ENCODE measurements at regions not wholly inside any gene's neighbourhood (a gene's known extent, or its start where the extent isn't known, plus 50 kb on each side); places are given as distances from the start of the nearest gene placed in this dataset.

DNA sequence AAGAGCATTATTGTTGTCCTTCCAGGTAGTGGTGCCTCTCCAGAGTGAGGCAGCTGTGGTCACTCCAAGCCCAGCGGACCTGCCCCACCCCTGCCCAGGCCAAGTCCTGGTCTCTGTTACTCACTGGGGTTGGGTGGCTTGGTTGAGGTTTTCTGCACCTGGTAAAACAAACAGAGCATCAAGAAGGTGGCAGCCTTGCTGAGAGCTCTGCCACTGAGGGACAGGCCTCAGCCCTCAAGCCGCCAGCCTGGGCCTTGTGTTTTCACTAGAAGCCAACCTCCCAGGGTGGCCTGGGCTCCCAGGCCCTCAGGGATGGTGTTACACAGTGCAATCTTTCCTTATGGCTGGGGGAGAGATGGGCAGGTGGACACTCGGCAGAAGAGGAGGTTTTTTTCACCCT lies 182.7 kb downstream of the BCOR start:
- Histone ChIP-seq H3K4me1 (peaks cover 0 to 3% (median 0%) of the 10 kb centered on the region in 9 donors), H3K27me3 (peaks cover 0 to 6% (median 0%) of the 10 kb centered on the region in 7 donors), H3K4me3 (no peak overlapping the region), H3K36me3 (no peaks in the 10 kb centered on the region), H3K27ac (no peak overlapping the region), H3K9me3 (peaks cover 0 to 4% (median 0%) of the 10 kb centered on the region in 11 donors)
- WGBS, 2 donors = 88 to 94% methylated on average over 2 to 3 of the region's 3 CpGs
- intact Hi-C loops (cut with DNase I) = no loop called here
- ATAC-seq (no peak), DNase-seq (no peak)
- TF ChIP-seq, protein P1, sequence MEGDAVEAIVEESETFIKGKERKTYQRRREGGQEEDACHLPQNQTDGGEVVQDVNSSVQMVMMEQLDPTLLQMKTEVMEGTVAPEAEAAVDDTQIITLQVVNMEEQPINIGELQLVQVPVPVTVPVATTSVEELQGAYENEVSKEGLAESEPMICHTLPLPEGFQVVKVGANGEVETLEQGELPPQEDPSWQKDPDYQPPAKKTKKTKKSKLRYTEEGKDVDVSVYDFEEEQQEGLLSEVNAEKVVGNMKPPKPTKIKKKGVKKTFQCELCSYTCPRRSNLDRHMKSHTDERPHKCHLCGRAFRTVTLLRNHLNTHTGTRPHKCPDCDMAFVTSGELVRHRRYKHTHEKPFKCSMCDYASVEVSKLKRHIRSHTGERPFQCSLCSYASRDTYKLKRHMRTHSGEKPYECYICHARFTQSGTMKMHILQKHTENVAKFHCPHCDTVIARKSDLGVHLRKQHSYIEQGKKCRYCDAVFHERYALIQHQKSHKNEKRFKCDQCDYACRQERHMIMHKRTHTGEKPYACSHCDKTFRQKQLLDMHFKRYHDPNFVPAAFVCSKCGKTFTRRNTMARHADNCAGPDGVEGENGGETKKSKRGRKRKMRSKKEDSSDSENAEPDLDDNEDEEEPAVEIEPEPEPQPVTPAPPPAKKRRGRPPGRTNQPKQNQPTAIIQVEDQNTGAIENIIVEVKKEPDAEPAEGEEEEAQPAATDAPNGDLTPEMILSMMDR (IDR thresholded peaks at IDR 0.05) = no peak

DNA sequence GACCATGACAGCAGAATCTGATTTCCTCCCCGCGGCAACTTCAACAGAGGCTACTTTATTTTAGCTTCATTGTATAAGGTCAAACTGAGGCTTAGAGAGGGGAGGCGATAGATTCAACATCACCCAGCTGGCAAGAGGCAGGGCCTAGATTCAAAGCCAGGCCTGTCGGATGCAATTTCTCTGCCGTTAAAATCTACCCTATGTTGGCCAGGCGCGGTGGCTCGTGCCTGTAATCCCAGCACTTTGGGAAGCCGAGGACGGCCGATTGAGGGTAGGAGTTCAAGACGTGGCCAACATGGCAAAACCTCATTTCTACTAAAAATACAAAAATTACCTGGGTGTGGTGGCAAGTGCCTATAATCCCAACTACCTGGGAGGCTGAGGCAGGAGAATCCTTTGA lies 182.2 kb downstream of the BCOR start:
- Histone ChIP-seq H3K27ac (no peak overlapping the region), H3K4me3 (no peak overlapping the region), H3K9me3 (peaks cover 0 to 4% (median 0%) of the 10 kb centered on the region in 11 donors), H3K4me1 (peaks cover 0 to 3% (median 0%) of the 10 kb centered on the region in 9 donors), H3K36me3 (no peaks in the 10 kb centered on the region), H3K27me3 (peaks cover 0 to 6% (median 0%) of the 10 kb centered on the region in 7 donors)
- ATAC-seq (no peak), DNase-seq (no peak)
- TF ChIP-seq, protein P1 (IDR thresholded peaks at IDR 0.05) = no peak
- intact Hi-C loops (cut with DNase I) = no loop called here
- WGBS, 2 donors = 94 to 96% methylated on average over 12 of the region's 12 CpGs

DNA sequence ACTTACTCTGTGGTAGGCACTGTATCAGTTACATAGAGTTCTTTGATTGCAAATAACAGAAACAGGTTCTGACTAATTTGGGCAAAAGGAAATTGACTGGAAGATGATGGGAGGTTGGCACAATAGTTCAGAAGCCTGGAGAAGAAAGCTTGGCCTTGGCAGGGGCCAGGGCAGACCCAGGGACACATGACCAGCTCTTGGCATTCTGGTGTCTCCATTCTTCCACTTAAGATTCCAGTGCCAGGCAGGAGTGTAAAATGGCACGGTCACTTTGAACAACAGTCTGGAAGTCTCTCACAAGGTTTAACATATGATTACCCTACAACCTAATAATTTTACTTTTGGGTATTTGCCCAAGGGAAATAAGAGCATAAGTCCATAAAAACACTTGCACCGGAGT lies 175.9 kb downstream of the BCOR start:
- H3K9me3 ChIP-seq = peaks cover 0 to 4% (median 0%) of the 10 kb centered on the region in 11 donors
- H3K4me1 ChIP-seq = peaks cover 0 to 12% (median 0%) of the 10 kb centered on the region in 9 donors
- no peaks in the 10 kb centered on the region for H3K36me3 ChIP-seq
- TF ChIP-seq, protein P1 (IDR thresholded peaks at IDR 0.05) = no peak
- ATAC-seq (peak in 6 of 8 donors; percentile 47 to 86 (median 70)), DNase-seq (no peak)
- intact Hi-C loops (cut with DNase I) = loop anchor here in 1 of 10 donors (10.0 kb wide), 1 partner anchor 83 kb away; no protein-coding TSS in a partner anchor
- 28 to 47% methylated on average over 2 of the region's 2 CpGs for WGBS, 2 donors
- H3K4me3 ChIP-seq = no peak overlapping the region
- no peak overlapping the region for H3K27ac ChIP-seq
- peaks cover 0 to 6% (median 0%) of the 10 kb centered on the region in 7 donors for H3K27me3 ChIP-seq

DNA sequence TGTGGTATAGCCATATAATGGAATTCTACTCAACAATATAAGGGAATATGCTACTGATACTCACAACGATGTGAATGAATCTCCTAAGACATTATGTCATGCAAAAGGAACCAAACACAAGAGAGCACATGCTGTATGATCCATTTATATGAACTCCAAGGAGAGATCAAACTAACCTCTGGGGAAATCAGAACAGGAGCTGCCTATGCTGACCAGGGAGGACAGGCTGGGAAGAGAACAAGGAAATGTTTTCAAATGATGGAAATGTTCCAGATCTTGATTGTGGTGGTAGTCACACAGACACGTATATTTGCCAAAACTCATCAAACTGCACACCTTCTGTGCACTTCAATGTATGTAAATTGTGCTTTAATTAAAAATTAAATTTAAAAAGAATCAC lies 175.3 kb downstream of the BCOR start:
- 29 to 34% methylated on average over 2 of the region's 2 CpGs for WGBS, 2 donors
- Histone ChIP-seq H3K27ac (no peak overlapping the region), H3K36me3 (no peaks in the 10 kb centered on the region), H3K9me3 (peaks cover 0 to 2% (median 0%) of the 10 kb centered on the region in 11 donors), H3K4me1 (peaks cover 0 to 12% (median 0%) of the 10 kb centered on the region in 9 donors), H3K27me3 (peaks cover 0 to 6% (median 0%) of the 10 kb centered on the region in 7 donors), H3K4me3 (no peak overlapping the region)
- TF ChIP-seq, protein P1 (IDR thresholded peaks at IDR 0.05) = no peak
- ATAC-seq (peak in 1 of 8 donors; percentile 49), DNase-seq (no peak)
- intact Hi-C loops (cut with DNase I) = loop anchor here in 1 of 10 donors (10.0 kb wide), 1 partner anchor 82 kb away; no protein-coding TSS in a partner anchor

All from heart right ventricle (tissue), 16 donors.